SKM-1 treated with dmso at 0.1 percent for 144 hours (cell line): ENCODE measurements at regions not wholly inside any gene's neighbourhood (a gene's known extent, or its start where the extent isn't known, plus 50 kb on each side); places are given as distances from the start of the nearest gene placed in this dataset.
"Not testable (repeated sequence)": the region's sequence is repeated elsewhere in the genome, so short reads cannot be mapped to it uniquely, and the experiment has no call there.

ENCODE experiments used
- DNase-seq: peaks from one replicate; lab custom pipeline; 2025; ENCODE audit not compliant: unreplicated experiment; lab: John Stamatoyannopoulos, UW

DNA sequence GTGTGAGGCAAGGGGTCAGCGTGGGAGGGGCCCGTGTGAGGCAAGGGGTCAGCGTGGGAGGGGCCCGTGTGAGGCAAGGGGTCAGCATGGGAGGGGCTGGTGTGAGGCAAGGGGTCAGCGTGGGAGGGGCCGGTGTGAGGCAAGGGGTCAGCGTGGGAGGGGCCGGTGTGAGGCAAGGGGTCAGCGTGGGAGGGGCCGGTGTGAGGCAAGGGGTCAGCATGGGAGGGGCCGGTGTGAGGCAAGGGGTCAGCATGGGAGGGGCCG lies 119.2 kb downstream of the SEPTIN14 start:
- DNase-seq, result not testable (repeated sequence)

DNA sequence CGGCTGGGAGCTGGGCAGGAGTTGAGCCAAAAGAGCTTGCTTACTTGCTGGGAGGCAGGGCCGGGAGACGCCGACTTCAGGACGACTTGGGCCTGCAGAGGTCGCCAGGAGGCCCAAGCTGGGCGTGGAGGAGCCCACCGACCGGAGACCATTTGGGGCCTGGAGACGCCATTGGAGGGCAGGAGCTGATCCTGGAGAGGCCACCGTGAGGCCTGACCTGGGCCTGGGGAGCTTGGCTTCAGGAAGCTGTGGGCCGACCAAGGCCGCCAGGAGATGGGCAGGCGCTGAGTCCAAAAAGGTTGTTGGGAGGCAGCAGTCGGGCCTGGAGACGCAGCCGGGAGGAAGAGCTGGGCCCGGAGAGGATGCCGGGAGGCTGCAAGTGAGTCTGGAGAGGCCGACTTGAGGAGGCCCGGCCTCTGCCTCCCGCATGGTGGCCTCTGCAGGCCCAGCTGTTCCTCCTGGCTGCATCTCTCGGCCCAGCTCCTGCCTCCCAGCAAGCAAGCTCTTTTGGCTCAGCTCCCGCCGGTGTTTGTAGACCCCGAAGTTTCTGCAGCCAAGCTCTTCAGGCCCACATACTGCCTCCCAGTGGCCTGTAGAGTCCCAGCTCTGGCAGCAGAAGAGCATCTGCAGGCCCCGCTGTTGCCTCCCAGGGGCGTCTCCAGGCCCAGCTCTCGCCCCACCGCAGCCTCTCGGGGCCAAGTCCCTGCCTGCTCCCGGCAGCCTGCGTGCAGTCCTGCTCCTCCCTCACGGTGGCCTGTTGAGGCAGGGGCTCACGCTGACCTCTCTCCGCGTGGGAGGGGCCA lies 119.7 kb downstream of the SEPTIN14 start:
- not testable (repeated sequence) for DNase-seq

DNA sequence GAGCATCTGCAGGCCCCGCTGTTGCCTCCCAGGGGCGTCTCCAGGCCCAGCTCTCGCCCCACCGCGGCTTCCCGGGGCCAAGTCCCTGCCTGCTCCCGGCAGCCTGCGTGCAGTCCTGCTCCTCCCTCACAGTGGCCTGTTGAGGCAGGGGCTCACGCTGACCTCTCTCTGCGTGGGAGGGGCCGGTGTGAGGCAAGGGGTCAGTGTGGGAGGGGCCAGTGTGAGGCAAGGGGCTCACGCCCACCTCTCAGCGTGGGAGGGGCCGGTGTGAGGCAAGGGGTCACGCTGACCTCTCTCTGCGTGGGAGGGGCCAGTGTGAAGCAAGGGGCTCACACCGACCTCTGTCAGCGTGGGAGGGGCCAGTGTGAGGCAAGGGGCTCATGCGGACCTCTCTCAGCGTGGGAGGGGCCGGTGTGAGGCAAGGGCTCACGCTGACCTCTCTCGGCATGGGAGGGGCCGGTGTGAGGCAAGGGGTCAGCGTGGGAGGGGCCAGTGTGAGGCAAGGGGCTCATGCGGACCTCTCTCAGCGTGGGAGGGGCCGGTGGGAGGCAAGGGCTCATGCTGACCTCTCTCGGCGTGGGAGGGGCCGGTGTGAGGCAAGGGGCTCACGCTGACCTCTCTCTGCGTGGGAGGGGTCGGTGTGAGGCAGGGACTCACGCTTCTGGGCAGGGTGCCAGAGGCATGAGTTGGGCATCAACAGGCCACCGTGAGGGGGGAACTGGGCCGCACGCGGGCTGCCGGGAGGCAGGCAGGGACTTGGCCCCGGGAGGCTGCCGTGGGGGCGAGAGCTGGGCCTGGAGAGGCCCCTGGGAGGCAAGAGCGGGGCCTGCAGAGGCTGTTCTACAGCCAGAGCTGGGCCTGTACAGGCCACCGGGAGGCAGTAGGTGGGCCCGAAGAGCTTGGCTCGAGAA lies 120.6 kb downstream of the SEPTIN14 start:
- not testable (repeated sequence) for DNase-seq

DNA sequence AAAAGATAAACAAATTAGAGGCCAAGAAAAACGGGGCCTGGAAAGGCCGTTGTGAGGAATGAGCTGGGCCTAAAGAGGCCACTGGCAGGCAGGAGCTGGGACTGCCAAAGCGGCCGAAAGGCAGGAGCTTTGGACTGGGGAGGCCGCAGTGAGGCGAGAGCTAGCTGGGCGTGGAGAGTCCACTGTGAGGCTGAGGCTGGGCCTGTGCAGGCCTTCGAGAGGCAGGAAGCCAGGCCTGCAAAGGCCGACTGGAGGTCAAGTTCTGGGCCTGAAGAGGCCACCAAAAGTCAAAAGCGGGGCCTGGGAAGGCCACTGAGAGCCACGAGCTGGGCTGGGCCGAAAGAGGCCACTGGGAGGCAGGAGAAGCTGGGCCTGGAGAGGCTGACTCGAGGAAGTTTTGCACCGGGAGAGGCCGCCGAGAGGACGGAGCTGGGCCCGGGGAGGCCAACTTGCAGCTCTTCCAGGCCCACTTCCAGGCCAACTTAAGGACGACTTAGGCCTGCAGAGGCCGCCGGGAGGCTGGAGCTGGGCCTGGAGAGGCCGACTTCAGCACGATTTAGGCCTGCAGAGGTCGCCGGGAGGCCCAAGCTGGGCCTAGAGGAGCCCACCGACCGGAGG lies 121.8 kb downstream of the SEPTIN14 start:
- not testable (repeated sequence) for DNase-seq

DNA sequence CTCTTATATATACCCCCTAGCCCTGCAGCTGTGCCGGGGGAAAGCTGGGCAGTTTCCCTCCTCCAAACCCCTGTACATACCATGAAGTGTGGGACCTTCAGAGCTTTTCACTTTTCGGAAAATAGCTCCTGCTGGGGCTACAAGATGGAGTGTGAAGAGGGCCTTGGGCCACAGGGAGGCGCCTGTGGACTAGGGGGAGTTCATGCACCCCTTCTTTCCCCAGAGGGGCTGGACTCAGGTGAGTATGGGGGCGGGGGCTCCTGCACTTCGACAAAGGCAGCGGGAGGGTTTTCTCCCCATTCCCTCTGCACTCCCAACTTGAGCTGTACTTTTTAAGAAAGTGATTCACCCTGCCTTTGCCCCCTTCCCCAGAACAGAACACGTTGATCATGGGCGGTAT lies 122.5 kb downstream of the SEPTIN14 start:
- DNase-seq, result not testable (repeated sequence)

DNA sequence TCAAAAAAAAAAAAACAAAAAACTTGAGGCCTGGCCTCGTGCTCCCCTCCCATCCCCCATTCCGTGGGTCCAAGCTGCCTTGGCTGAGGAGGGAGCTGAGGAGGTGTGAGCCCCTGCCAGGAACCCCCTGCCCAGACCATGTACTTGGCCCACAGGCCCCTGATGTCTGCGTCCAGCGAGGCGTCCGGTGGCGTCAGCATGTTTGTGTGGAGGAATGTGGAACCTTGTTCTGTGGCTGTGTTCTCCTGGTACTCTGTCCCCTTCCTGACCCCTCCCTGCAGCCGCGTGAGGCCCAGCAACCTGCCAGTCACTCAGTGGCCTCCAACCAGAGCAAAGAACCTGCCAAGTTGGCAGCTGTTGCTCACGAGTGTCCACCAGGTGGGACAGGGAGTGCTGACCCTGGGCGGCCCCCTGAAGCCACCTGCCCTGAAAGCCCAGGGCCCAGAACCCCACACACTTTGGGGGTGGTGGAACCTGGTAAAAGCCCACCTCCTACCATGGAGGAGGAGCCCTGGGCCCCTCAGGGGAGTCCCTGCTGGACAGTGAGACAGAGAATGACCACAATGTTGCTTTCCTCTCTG lies 125.8 kb downstream of the SEPTIN14 start:
- not testable (repeated sequence) for DNase-seq

DNA sequence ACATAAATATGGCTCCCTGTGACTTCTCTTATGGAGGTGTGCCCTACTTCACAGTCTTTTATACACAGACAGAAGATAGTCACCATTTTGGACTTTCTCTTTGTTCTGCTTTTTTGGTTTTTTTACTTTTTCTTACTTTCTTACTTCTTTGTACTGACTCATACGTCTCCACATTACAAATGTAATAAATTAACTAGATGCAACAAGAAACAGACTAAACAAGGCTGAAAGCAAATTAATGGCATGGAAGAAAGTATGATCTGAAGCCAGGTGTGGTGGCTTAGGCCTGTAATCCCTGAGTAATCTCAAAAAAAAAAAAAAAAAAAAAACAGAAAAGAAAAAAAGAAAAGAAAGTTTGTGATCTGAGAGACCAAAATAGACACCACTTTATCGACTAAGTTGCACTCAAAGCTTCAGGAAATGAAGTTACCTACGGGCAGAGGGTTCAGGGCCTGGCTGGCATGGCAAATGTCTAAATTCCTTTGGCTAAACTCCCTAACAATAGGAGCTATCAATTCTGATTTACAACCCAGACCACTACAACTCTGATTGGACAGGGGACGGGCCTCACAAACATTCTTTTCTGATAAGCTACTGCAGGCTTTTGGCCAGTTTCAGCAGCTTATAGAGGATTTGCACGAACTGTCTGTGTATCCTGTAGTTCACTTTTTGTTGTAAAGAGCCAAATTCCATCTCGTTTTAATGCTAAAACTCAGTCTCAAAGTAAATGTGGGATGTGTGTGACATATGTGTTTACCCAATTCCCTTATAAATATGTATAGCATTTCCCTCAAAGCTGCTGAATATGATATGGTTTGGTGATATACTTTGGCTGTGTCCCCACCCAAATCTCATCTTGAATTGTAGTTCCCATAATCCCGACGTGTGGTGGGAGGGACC lies 129.1 kb downstream of the SEPTIN14 start:
- DNase-seq, result no peak

DNA sequence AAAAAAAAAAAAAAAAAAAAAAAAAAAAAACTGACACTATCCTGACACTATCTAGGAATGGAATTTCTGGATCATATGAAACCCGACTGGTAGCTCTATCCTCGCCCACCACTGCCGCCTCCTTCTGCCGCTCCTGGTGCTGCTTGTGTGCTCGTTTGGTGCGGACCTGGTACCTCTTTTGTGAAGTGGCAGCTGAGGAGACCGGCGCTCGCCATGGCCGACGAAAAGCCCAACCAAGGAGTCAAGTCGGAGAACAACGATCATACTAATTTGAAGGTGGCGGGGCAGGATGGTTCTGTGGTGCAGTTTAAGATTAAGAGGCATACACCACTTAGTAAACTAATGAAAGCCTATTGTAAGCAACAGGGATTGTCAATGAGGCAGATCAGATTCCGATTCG lies 130.6 kb downstream of the SEPTIN14 start:
- no peak for DNase-seq

DNA sequence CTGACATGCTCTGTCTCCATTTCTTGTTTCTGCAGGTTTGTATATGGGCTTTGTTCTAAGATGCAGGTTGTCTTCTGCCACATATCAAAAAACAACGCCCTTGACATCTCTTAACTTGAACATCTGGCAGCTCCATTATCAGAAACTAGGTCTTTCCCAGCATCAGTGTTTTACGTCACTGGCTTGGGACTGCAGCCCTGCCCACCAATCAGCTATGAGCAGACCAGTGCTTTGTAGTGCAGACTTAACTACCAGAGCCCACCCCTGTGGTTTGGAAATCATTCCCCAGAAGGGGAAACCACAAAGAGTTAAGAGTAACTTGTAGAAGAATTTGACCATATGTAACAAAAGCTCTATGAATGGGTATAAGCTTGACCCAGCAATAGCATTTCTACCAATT lies 132.4 kb downstream of the SEPTIN14 start:
- DNase-seq, result no peak

DNA sequence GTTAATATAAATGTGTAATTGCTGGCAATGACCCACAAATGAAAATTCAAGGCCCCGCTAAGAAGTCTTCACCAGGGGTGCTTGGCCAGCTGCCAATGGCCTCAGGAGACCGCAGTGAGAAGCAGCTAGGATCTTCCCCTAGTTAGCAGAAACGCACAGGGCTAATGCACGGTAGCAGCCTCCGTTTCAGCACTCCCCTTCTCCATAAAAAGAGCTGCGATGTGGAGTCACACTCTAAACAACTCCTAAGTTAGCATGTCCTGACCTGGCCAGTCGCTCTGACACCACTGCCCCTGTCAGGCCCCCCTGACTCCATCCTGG lies 139.0 kb downstream of the SEPTIN14 start:
- no peak for DNase-seq

DNA sequence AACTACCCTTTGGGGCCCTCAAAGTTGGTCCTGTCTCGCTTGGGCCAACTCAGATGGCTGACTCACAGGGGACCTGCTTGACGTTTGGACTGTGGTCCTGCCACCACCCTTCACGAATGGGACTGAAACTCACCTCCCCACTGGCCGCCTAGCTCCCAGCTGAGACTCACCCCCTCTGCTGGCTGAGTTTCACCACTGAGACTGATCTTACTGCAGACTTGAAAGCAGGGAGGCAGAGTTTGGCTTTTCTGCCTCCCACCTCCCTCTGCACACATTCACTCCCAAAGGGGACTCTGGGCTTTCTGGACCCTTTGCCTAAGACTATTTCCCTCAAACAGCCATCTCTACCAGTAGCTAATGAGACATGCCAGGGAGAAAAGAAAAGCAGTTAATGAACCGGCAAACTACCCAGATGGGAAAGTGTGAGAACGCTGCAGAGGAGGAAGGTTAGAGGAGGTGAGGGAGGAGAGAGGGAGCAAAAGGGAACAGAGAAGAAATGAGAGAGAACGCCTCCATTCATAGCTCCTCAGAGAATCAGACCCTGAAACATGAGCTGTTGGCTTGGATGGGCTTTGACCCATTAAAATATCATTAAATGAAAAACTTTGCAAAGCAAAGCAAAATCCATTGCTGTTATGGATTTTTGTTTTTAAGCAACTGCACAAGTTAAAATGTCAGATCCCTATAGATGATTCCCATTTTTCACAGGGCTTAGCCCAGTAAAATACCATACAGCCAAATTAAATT lies 139.5 kb downstream of the SEPTIN14 start:
- not testable (repeated sequence) for DNase-seq

DNA sequence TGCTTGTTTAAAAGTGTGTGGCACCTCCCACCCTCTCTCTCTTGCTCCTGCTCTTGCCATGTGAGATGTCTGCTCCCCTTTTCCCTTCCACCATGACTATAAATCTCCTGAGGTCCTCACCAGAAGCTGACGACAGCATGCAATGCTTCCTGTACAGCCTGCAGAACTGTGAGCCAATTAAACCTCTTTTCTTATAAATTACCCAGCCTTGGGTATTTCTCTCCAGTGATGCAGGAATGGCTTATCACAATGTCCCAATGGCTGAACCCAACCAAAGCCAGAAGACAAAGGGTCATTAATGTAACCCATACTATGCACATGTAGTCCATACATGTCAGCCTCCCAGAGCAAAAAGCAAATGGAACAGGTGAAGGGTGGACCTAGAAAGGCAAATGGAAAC lies 141.5 kb downstream of the SEPTIN14 start:
- DNase-seq, result not testable (repeated sequence)

DNA sequence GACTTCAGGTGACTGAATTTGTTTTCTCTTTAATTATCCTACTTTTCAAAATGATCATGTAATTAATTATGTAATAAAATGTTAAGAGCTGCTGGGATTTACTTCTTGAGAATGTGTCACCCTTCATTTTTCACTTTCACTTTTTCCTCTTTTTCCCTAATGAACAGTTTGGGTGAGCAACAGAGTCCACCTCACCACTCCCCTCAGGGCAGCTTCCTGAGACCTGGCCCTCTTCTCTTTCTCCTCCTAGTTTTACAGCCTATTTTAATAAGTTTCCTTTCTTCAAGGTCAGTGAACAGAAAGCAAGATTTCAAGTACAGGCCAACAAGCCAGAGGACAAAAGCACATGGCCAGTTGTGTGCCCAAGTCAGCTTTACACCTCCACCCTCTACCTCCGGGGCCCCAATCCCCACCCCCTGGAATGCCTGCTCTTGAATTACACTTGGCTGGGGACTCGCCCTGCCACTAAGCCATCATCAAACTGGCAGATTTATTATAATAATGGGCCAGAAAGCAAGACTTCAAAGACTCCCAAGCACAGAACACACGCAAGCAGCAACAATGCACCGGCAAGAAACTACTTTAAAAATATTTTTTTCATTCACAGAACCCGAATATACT lies 143.1 kb upstream of the VOPP1 start:
- DNase-seq, result not testable (repeated sequence)

DNA sequence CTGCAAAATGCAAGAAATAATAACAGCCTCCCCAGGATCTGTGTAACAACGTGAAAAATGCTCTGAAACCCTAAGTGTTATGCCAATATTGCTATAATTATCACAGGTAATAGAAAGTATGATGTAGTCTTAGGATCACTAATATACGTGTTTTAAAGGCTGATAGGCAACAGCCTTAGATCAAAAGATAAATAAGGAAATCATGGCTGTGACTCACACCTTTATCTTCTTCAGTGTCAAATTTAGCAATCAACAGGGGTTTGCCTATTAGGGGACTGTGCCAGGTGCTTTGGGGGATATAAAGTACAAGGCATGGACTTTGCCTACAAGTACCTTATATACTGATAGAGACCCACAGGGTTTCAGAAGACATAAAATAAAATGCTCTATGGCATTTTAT lies 142.1 kb upstream of the VOPP1 start:
- DNase-seq, result not testable (repeated sequence)

DNA sequence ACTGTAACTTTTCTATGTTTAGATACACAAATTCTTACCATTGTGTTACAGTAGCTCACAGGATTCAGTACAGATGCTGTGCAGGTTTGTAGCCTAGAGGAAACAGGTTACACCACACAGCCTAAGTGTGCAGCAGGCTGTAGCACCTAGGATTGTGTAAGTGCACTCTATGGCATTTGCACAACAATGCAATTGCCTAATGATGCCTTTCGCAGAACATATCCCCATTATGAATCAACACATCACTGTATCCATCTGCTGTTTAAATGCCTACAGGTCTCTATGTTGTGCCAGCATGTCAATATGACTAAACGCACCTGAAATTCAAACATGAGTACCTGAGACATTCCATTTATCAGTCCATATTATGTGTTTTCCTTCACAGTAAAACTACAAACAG lies 138.0 kb upstream of the VOPP1 start:
- DNase-seq, result not testable (repeated sequence)

DNA sequence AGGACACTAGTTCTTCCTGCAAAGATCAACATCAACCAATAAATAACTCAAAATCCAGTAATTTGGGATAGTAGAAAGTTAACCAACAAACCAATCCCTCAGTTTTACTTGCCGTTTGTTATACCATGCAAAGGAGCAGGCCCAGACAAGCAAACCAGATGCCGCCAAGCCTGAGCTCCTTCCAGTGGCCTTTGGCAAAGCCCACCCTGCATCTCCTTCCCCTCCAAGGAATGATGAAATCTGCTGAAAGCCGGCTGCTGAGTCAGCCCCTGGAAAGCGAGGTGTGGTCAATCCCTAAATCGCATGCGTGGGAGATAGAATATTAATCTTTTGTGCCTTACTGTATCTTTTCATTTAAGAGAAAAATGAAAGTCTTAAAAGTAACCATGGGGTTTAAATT lies 135.7 kb upstream of the VOPP1 start:
- DNase-seq, result not testable (repeated sequence)

DNA sequence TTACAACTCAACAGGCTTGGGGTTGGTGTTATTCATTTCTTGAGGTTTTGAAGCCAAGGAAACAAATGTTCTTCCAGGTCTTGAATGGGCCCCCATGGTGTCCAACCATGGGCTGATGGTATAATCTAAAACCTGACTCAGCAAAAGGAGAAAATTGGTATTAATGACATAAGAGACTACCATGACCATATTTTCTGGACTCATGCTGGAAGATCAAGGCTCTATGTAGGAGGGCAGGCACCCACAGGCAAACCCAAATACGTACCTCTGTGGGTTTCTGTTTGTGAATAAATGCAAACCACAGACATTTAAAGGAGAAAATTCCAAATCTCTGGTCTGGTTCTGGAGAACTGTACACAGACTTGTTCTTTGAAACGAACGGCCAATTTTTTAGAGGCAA lies 135.1 kb upstream of the VOPP1 start:
- not testable (repeated sequence) for DNase-seq

DNA sequence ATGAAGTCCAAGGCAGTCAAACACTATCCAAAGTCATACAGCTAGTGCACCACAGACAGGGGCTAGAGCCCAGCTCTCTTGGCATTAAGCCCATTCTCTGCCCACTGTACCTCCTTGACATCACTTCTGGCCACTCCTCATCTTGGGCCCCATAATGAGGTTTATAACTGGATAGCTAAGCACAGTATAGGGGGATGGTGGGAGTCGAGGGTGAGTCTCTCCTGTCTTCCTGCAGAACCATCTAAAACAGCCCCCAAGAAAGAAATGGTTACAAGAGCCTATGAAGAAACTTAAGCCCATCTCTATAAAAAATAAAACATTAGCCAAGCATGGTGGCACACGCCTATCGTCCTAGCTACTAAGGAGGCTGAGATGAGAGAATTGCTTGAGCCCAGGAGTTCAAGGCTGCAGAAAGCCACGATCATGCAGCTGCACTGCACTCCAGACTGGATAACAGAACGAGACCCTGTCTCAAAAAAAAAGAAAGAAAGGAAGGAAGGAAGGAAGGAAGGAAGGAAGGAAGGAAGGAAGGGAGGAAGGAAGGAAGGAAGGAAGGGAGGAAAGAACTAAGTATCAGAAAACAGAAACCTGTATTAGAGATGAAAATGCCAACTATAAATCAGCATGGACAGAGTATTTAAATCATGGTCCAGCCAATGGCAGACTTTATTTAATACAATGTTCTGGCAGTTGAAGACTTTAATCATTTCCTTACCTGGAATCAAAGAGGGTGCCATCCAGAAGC lies 134.3 kb upstream of the VOPP1 start:
- not testable (repeated sequence) for DNase-seq
